OCI-LY1 (cell line): ENCODE measurements at regions not wholly inside any gene's neighbourhood (a gene's known extent, or its start where the extent isn't known, plus 50 kb on each side); places are given as distances from the start of the nearest gene placed in this dataset.

Source experiments
- H2AFZ ChIP-seq: fragments of 200-600 bp; sonication (generic), shearing (Covaris generic); 2 replicates; pipeline ENCODE4 v1.6.0; 2014; ENCODE audit warnings: antibody characterized with exemption, mild to moderate bottlenecking, low read length
- H3F3A ChIP-seq: fragments of 200-600 bp; sonication (generic), shearing (Covaris generic); 2 replicates; pipeline ENCODE4 v1.6.0; 2014; ENCODE audit warnings: mild to moderate bottlenecking, antibody characterized with exemption, low read length, moderate library complexity; ENCODE audit not compliant: insufficient read depth
- H3K27ac ChIP-seq: fragments of 200-600 bp; sonication (generic); 2 replicates; pipeline ENCODE4 v1.5.1; 2014; ENCODE audit warnings: low read length, mixed run types, mild to moderate bottlenecking, low read depth; ENCODE audit not compliant: poor library complexity, severe bottlenecking
- H3K27me3 ChIP-seq: fragments of 200-600 bp; sonication (generic); 2 replicates; pipeline ENCODE4 v1.6.0; 2014; ENCODE audit warnings: antibody characterized with exemption, mild to moderate bottlenecking, low read length, moderate library complexity; ENCODE audit not compliant: insufficient read depth
- H3K36me3 ChIP-seq: fragments of 200-600 bp; sonication (generic); 2 replicates; pipeline ENCODE4 v1.6.1; 2014; ENCODE audit warnings: mild to moderate bottlenecking, antibody characterized with exemption, low read length, moderate library complexity, mixed read lengths; ENCODE audit not compliant: insufficient read depth
- H3K4me1 ChIP-seq: fragments of 200-600 bp; sonication (generic); 2 replicates; pipeline ENCODE4 v1.5.1; 2014; ENCODE audit warnings: mild to moderate bottlenecking, low read length, moderate library complexity; ENCODE audit not compliant: insufficient read depth, severe bottlenecking
- H3K4me2 ChIP-seq: fragments of 200-600 bp; sonication (generic), shearing (Covaris generic); 2 replicates; pipeline ENCODE4 v1.6.1; 2014; ENCODE audit warnings: low read length
- H3K4me3 ChIP-seq: fragments of 200-600 bp; sonication (generic); 2 replicates; pipeline ENCODE4 v1.5.1; 2014; ENCODE audit warnings: low read length, low read depth, mild to moderate bottlenecking, mixed read lengths; ENCODE audit not compliant: poor library complexity, severe bottlenecking
- H3K79me2 ChIP-seq: fragments of 200-600 bp; shearing (Covaris generic); 2 replicates; pipeline ENCODE4 v1.6.1; 2016; ENCODE audit warnings: mixed run types, low read length, mixed read lengths; ENCODE audit not compliant: insufficient read depth
- H3K9ac ChIP-seq: fragments of 200-600 bp; sonication (generic), shearing (Covaris generic); 2 replicates; pipeline ENCODE4 v1.6.1; 2014; ENCODE audit warnings: mild to moderate bottlenecking, low read length, mixed read lengths
- H3K9me2 ChIP-seq: fragments of 200-600 bp; sonication (generic), shearing (Covaris generic); 2 replicates; pipeline ENCODE4 v1.6.1; 2014; ENCODE audit warnings: low read depth, mild to moderate bottlenecking, low read length, mixed read lengths
- H3K9me3 ChIP-seq: fragments of 200-600 bp; shearing (Covaris generic); 2 replicates; pipeline ENCODE4 v1.6.1; 2014; ENCODE audit warnings: low read length, mixed read lengths
- H4K20me1 ChIP-seq: fragments of 200-600 bp; sonication (generic), shearing (Covaris generic); 2 replicates; pipeline ENCODE4 v1.6.0; 2016; ENCODE audit warnings: mild to moderate bottlenecking, low read length; ENCODE audit not compliant: insufficient read depth
- EZH2 ChIP-seq: fragments of 200-600 bp; sonication (generic), shearing (Covaris generic); IDR thresholded peaks from 2 replicates; pipeline ENCODE4 v1.8.0; 2017; ENCODE audit warnings: borderline replicate concordance, mixed run types, mild to moderate bottlenecking, antibody characterized with exemption, low read length, moderate library complexity, mixed read lengths
- TF ChIP-seq, protein P1 (sequence below): fragments of 200-600 bp; sonication (generic), shearing (Covaris generic); IDR thresholded peaks from 2 replicates; pipeline ENCODE4 v1.5.1; 2017; ENCODE audit warnings: mild to moderate bottlenecking, antibody characterized with exemption, low read length, moderate library complexity, mixed read lengths

DNA sequence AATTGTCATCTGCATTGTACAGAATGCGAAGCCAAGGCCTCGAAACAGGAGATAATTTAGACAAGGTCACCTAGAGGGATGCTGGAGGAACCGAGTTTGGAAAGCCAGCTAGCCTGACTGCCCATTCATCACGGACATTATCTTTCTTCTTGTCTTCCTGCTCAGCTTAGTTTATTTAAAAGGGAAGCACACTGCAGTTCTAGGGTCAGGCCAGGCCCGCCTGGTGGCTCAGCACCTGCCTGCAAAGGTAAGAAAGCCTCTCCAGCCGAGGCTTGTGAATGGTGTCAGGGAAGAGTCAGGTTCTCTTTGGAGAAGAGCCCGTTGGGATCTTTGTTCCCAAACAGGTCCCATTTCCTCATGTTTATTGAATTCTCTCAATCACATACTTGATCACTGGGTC lies 246.5 kb downstream of the BLID start:
- no peak overlapping the region for H3K9ac ChIP-seq
- H3K4me1 ChIP-seq = no peaks in the 10 kb centered on the region
- no peaks in the 10 kb centered on the region for H3K27me3 ChIP-seq
- no peaks in the 10 kb centered on the region for H3K79me2 ChIP-seq
- no peaks in the 10 kb centered on the region for H3K36me3 ChIP-seq
- H3K4me2 ChIP-seq = no peak overlapping the region
- no peaks in the 10 kb centered on the region for H3K9me3 ChIP-seq
- no peaks in the 10 kb centered on the region for H4K20me1 ChIP-seq
- TF ChIP-seq, protein P1, sequence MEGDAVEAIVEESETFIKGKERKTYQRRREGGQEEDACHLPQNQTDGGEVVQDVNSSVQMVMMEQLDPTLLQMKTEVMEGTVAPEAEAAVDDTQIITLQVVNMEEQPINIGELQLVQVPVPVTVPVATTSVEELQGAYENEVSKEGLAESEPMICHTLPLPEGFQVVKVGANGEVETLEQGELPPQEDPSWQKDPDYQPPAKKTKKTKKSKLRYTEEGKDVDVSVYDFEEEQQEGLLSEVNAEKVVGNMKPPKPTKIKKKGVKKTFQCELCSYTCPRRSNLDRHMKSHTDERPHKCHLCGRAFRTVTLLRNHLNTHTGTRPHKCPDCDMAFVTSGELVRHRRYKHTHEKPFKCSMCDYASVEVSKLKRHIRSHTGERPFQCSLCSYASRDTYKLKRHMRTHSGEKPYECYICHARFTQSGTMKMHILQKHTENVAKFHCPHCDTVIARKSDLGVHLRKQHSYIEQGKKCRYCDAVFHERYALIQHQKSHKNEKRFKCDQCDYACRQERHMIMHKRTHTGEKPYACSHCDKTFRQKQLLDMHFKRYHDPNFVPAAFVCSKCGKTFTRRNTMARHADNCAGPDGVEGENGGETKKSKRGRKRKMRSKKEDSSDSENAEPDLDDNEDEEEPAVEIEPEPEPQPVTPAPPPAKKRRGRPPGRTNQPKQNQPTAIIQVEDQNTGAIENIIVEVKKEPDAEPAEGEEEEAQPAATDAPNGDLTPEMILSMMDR = no peak
- no peak for TF ChIP-seq EZH2
- H2AFZ ChIP-seq = no peak overlapping the region
- no peaks in the 10 kb centered on the region for H3K9me2 ChIP-seq
- H3K27ac ChIP-seq = no peak overlapping the region
- H3K4me3 ChIP-seq = no peak overlapping the region
- no peaks in the 10 kb centered on the region for H3F3A ChIP-seq

GRCh38 chr11:121866754-121867153 lies 249.3 kb downstream of the BLID start:
- Histone ChIP-seq H3K9me3 (no peaks in the 10 kb centered on the region), H3K27ac (no peak overlapping the region), H3F3A (no peaks in the 10 kb centered on the region), H3K9ac (no peak overlapping the region), H4K20me1 (no peaks in the 10 kb centered on the region), H3K79me2 (no peaks in the 10 kb centered on the region), H2AFZ (no peak overlapping the region), H3K9me2 (no peaks in the 10 kb centered on the region), H3K36me3 (no peaks in the 10 kb centered on the region), H3K4me1 (no peaks in the 10 kb centered on the region), H3K4me2 (no peak overlapping the region), H3K27me3 (no peaks in the 10 kb centered on the region), H3K4me3 (no peak overlapping the region)
- TF ChIP-seq, protein P1 = no peak
- no peak for TF ChIP-seq EZH2

DNA sequence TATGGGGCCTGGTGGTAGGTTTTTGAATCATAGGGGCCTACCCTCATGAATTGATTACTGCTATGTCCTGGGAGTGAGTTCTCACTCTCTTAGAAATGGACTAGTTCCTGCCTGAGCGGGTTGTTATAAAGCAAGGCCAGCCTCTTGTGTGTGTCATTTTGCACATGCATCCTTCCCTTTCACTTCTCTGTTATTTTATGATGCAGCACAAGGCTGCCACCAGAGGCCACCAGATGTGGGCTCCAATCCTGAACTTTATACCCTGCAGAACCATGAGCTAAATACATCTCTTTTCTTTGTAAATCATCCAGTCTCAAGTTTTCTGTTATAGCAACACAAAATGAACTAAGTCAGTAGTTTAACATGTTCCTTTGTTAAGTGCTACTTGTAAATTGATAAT lies 251.4 kb downstream of the BLID start:
- H3F3A ChIP-seq = no peaks in the 10 kb centered on the region

More for the DNA sequence above, 251.4 kb downstream of the BLID start:
- H3K4me3 ChIP-seq = no peak overlapping the region
- no peaks in the 10 kb centered on the region for H3K4me1 ChIP-seq
- no peaks in the 10 kb centered on the region for H3K9me3 ChIP-seq
- no peak overlapping the region for H3K9ac ChIP-seq
- H2AFZ ChIP-seq = no peak overlapping the region
- TF ChIP-seq, protein P1 = no peak
- no peak for TF ChIP-seq EZH2
- no peak overlapping the region for H3K27ac ChIP-seq
- no peaks in the 10 kb centered on the region for H4K20me1 ChIP-seq
- no peak overlapping the region for H3K4me2 ChIP-seq
- H3K27me3 ChIP-seq = no peaks in the 10 kb centered on the region
- no peaks in the 10 kb centered on the region for H3K79me2 ChIP-seq
- no peaks in the 10 kb centered on the region for H3K36me3 ChIP-seq
- no peaks in the 10 kb centered on the region for H3K9me2 ChIP-seq
